ENCODE measurements at regions not wholly inside any gene's neighbourhood (a gene's known extent, or its start where the extent isn't known, plus 50 kb on each side); places are given as distances from the start of the nearest gene placed in this dataset.

DNA sequence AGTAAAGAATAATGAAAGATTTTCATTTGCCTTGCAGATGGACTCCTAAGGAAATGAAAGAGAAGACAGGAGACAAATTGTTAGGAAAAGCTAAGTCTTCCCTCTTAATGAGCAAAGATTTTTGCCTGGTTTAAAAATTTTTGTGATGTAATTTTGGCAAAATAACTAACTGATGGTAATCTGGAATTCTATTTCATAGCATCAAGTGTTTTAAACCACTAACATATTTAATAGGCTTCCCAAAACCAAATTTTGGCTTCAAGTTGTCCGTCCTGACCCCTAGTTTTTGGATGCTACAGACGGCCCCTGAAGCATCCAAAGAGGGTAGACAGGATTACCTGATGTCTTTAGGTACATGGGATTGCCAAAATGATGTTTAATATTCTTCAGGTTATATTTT is 124.3 kb downstream of the TPBG start:
- H3K4me3 Mint-ChIP-seq = no peak overlapping the region
- Histone ChIP-seq H4K20me1 (ENCODE audit: insufficient read depth, low read length) (no peaks in the 10 kb centered on the region), H3K4me2 (replicated peaks; ENCODE audit: extremely low read depth, low read length, poor library complexity, severe bottlenecking) (no peak overlapping the region), H3K79me2 (ENCODE audit: insufficient read depth, low read length) (no peaks in the 10 kb centered on the region), H3K9ac (ENCODE audit: insufficient read depth, low read length, poor library complexity, severe bottlenecking) (no peak overlapping the region), H3K36me3 (replicated peaks in 1 of 2; ENCODE audit: control insufficient read depth in 1 of 2, insufficient read depth in 2 of 2, low read length in 2 of 2) (no peaks in the 10 kb centered on the region), H3K4me3 (replicated peaks in 1 of 3; ENCODE audit: low read depth in 2 of 3, low read length in 3 of 3) (no peak overlapping the region), H3K27me3 (ENCODE audit: control insufficient read depth in 2 of 2, insufficient read depth in 2 of 2, low read length in 2 of 2) (no peaks in the 10 kb centered on the region), H2AFZ (ENCODE audit: insufficient read depth, low read depth, low read length, poor library complexity, severe bottlenecking) (no peak overlapping the region), H3K9me3 (replicated peaks in 1 of 2; ENCODE audit: control insufficient read depth in 1 of 2, insufficient read depth in 1 of 2, low read length in 2 of 2) (peaks cover 26 to 37% of the 10 kb centered on the region in 2 donors), H3K27ac (ENCODE audit: low read depth in 1 of 2, low read length in 2 of 2) (no peak overlapping the region), H3K4me1 (ENCODE audit: control insufficient read depth in 1 of 2, insufficient read depth in 2 of 2, low read length in 2 of 2) (no peaks in the 10 kb centered on the region)
- no peak for DNase-seq
- no CpG with 5 or more reads among the region's 2 CpGs for WGBS (ENCODE audit: insufficient coverage)
- H3K4me1 Mint-ChIP-seq = no peaks in the 10 kb centered on the region
- TF ChIP-seq, protein P1, sequence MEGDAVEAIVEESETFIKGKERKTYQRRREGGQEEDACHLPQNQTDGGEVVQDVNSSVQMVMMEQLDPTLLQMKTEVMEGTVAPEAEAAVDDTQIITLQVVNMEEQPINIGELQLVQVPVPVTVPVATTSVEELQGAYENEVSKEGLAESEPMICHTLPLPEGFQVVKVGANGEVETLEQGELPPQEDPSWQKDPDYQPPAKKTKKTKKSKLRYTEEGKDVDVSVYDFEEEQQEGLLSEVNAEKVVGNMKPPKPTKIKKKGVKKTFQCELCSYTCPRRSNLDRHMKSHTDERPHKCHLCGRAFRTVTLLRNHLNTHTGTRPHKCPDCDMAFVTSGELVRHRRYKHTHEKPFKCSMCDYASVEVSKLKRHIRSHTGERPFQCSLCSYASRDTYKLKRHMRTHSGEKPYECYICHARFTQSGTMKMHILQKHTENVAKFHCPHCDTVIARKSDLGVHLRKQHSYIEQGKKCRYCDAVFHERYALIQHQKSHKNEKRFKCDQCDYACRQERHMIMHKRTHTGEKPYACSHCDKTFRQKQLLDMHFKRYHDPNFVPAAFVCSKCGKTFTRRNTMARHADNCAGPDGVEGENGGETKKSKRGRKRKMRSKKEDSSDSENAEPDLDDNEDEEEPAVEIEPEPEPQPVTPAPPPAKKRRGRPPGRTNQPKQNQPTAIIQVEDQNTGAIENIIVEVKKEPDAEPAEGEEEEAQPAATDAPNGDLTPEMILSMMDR (IDR thresholded peaks at IDR 0.05) = no peak
- no peak overlapping the region for H3K27ac Mint-ChIP-seq
- peaks cover 0 to 1% (median 0%) of the 10 kb centered on the region in 3 donors for H3K27me3 Mint-ChIP-seq (ENCODE audit: low read depth in 3 of 3)
- H3K36me3 Mint-ChIP-seq = no peaks in the 10 kb centered on the region
- peaks cover 2 to 18% (median 9%) of the 10 kb centered on the region in 7 donors for H3K9me3 Mint-ChIP-seq
- intact Hi-C loops (cut with micrococcal nuclease) = no loop called here

DNA sequence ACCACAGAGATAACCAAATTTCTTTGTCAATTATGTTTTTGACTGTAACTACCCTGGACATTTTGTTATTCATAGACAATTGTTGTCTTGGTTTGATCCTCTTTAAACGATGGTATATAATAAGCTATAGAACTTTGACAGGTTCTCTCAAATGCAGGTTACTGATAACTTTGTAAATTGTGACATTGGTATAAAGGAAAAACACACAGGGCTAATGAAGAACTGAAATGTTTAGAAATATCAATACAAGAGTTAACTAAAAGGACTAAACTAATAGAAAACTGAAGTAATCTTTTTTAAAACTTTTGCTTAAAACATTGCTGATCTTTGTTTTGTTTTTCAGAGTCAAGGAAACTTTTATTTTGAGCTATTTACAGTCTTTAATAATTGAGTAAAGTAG is 124.8 kb downstream of the TPBG start:
- Histone ChIP-seq H3K27me3 (ENCODE audit: control insufficient read depth in 2 of 2, insufficient read depth in 2 of 2, low read length in 2 of 2) (no peaks in the 10 kb centered on the region), H4K20me1 (ENCODE audit: insufficient read depth, low read length) (no peaks in the 10 kb centered on the region), H3K36me3 (replicated peaks in 1 of 2; ENCODE audit: control insufficient read depth in 1 of 2, insufficient read depth in 2 of 2, low read length in 2 of 2) (no peaks in the 10 kb centered on the region), H3K9me3 (replicated peaks in 1 of 2; ENCODE audit: control insufficient read depth in 1 of 2, insufficient read depth in 1 of 2, low read length in 2 of 2) (peaks cover 26 to 39% of the 10 kb centered on the region in 2 donors), H2AFZ (ENCODE audit: insufficient read depth, low read depth, low read length, poor library complexity, severe bottlenecking) (no peak overlapping the region), H3K79me2 (ENCODE audit: insufficient read depth, low read length) (no peaks in the 10 kb centered on the region), H3K4me1 (ENCODE audit: control insufficient read depth in 1 of 2, insufficient read depth in 2 of 2, low read length in 2 of 2) (no peaks in the 10 kb centered on the region), H3K9ac (ENCODE audit: insufficient read depth, low read length, poor library complexity, severe bottlenecking) (no peak overlapping the region), H3K4me2 (replicated peaks; ENCODE audit: extremely low read depth, low read length, poor library complexity, severe bottlenecking) (no peak overlapping the region), H3K27ac (ENCODE audit: low read depth in 1 of 2, low read length in 2 of 2) (no peak overlapping the region), H3K4me3 (replicated peaks in 1 of 3; ENCODE audit: low read depth in 2 of 3, low read length in 3 of 3) (no peak overlapping the region)
- H3K9me3 Mint-ChIP-seq = peaks cover 2 to 18% (median 10%) of the 10 kb centered on the region in 7 donors
- intact Hi-C loops (cut with micrococcal nuclease) = no loop called here
- H3K4me1 Mint-ChIP-seq = no peaks in the 10 kb centered on the region
- TF ChIP-seq, protein P1 (IDR thresholded peaks at IDR 0.05) = no peak
- H3K27me3 Mint-ChIP-seq (ENCODE audit: low read depth in 3 of 3) = peaks cover 0 to 1% (median 0%) of the 10 kb centered on the region in 3 donors
- no CpG with 5 or more reads among the region's 1 CpG for WGBS (ENCODE audit: insufficient coverage)
- no peaks in the 10 kb centered on the region for H3K36me3 Mint-ChIP-seq
- H3K27ac Mint-ChIP-seq = no peak overlapping the region
- DNase-seq = no peak
- no peak overlapping the region for H3K4me3 Mint-ChIP-seq
